Peyer's patch (tissue), 4 donors: ENCODE measurements at regions not wholly inside any gene's neighbourhood (a gene's known extent, or its start where the extent isn't known, plus 50 kb on each side); places are given as distances from the start of the nearest gene placed in this dataset.

Source experiments
- DNase-seq, 3 donors: peaks; one replicate each; pipeline ENCODE4 v3.0.0-alpha.2; 2017 to 2019
- H3K27ac ChIP-seq, 4 donors: fragments of 200-600 bp; sonication (generic); one replicate each; pipeline ENCODE4 v1.5.1; 2016 to 2019
- H3K27me3 ChIP-seq, 2 donors: fragments of 200-600 bp; sonication (generic); one replicate each; pipeline ENCODE4 v1.5.1; 2019
- H3K36me3 ChIP-seq, 3 donors: fragments of 200-600 bp; sonication (generic); one replicate each; pipeline ENCODE4 v1.5.1; 2016 to 2019
- H3K4me1 ChIP-seq, 4 donors: fragments of 200-600 bp; sonication (generic); one replicate each; pipeline ENCODE4 v1.5.1; 2016 to 2019
- H3K4me3 ChIP-seq, 4 donors: fragments of 200-600 bp; sonication (generic); 1 replicate in 3 of 4; 2 replicates in 1 of 4; pipeline ENCODE4 v1.5.1; 2016 to 2019; ENCODE audit warnings: mild to moderate bottlenecking in 1 of 4
- H3K9me3 ChIP-seq, 4 donors: fragments of 200-600 bp; sonication (generic); one replicate each; pipeline ENCODE4 v1.5.1; 2016 to 2019; ENCODE audit warnings: mild to moderate bottlenecking in 1 of 4
- POLR2A ChIP-seq, 2 donors: fragments of 450-650 bp; IDR thresholded peaks; one replicate each; pipeline ENCODE4 v1.5.1; 2017; ENCODE audit warnings: antibody characterized with exemption in 2 of 2, mild to moderate bottlenecking in 2 of 2, moderate library complexity in 2 of 2
- TF ChIP-seq, protein P1 (sequence below), 6 experiments: fragments of 450-650 bp in 4 of 6; fragments of 200-600 bp in 2 of 6; sonication (generic) in 1 of 6; IDR thresholded peaks; one replicate each; pipeline ENCODE4 v1.5.1; 2017 to 2019; ENCODE audit warnings: antibody characterized with exemption in 6 of 6, mild to moderate bottlenecking in 3 of 6, moderate library complexity in 1 of 6

GRCh38 chrX:17294561-17294960, 80.4 kb upstream of the NHS start:
- no peak for DNase-seq
- Histone ChIP-seq H3K36me3 (no peaks in the 10 kb centered on the region), H3K9me3 (no peaks in the 10 kb centered on the region), H3K27me3 (no peaks in the 10 kb centered on the region), H3K4me3 (no peak overlapping the region), H3K4me1 (no peaks in the 10 kb centered on the region), H3K27ac (no peak overlapping the region)
- TF ChIP-seq POLR2A (IDR thresholded peaks at IDR 0.05): no peak
- TF ChIP-seq, protein P1, sequence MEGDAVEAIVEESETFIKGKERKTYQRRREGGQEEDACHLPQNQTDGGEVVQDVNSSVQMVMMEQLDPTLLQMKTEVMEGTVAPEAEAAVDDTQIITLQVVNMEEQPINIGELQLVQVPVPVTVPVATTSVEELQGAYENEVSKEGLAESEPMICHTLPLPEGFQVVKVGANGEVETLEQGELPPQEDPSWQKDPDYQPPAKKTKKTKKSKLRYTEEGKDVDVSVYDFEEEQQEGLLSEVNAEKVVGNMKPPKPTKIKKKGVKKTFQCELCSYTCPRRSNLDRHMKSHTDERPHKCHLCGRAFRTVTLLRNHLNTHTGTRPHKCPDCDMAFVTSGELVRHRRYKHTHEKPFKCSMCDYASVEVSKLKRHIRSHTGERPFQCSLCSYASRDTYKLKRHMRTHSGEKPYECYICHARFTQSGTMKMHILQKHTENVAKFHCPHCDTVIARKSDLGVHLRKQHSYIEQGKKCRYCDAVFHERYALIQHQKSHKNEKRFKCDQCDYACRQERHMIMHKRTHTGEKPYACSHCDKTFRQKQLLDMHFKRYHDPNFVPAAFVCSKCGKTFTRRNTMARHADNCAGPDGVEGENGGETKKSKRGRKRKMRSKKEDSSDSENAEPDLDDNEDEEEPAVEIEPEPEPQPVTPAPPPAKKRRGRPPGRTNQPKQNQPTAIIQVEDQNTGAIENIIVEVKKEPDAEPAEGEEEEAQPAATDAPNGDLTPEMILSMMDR (IDR thresholded peaks at IDR 0.05): no peak

DNA sequence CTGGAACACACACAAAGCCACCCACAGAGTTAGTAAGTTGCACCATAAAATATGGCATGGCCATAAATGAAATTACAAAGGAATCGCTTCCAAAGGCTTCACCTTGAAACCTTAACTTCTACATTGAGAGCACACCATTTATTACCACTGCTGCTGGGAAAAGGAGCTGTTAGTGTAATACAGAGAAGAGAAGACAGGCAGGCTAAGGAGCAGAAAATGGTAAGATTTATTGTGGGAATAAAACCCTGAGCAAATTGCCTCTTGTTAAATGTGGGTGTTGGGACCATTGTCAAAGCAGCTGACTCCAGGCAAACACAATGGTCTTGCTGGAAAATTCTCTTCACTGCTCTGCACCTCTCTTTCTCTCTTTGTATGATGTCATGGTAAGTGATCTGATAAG, 79.2 kb upstream of the NHS start:
- H3K36me3 ChIP-seq: no peaks in the 10 kb centered on the region
- no peak for DNase-seq
- no peak for TF ChIP-seq POLR2A (IDR thresholded peaks at IDR 0.05)
- TF ChIP-seq, protein P1 (IDR thresholded peaks at IDR 0.05): no peak
- H3K27me3 ChIP-seq: no peaks in the 10 kb centered on the region
- H3K4me3 ChIP-seq: no peak overlapping the region
- H3K4me1 ChIP-seq: no peaks in the 10 kb centered on the region
- no peak overlapping the region for H3K27ac ChIP-seq
- no peaks in the 10 kb centered on the region for H3K9me3 ChIP-seq

DNA sequence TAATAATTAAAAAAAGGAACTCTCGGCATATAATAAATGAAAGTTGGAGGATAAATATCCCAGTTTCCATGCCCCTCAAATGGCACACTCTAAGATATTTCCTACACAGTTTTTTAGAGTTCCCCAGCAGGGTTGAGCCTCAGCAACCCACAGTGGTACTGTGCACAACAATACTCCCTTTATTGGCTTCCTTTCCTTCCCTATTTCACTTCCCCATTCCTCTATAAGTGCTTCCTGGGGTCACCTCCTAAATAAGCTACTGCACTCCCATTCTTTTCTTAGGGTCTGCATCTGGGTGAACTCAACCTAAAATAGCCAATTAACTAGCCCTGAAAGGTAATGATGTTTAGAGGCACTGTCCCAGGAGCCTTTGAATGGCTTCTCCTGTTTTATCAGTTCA, 76.4 kb upstream of the NHS start:
- no peaks in the 10 kb centered on the region for H3K9me3 ChIP-seq
- H3K36me3 ChIP-seq: no peaks in the 10 kb centered on the region
- no peak for DNase-seq
- no peaks in the 10 kb centered on the region for H3K4me1 ChIP-seq
- H3K4me3 ChIP-seq: no peak overlapping the region
- H3K27me3 ChIP-seq: no peaks in the 10 kb centered on the region
- H3K27ac ChIP-seq: no peak overlapping the region
- TF ChIP-seq, protein P1 (IDR thresholded peaks at IDR 0.05): no peak
- TF ChIP-seq POLR2A (IDR thresholded peaks at IDR 0.05): no peak

GRCh38 chrX:17299206-17299605, 75.8 kb upstream of the NHS start:
- TF ChIP-seq, protein P1 (IDR thresholded peaks at IDR 0.05): no peak
- Histone ChIP-seq H3K27me3 (no peaks in the 10 kb centered on the region), H3K4me1 (no peaks in the 10 kb centered on the region), H3K36me3 (no peaks in the 10 kb centered on the region), H3K4me3 (no peak overlapping the region), H3K27ac (no peak overlapping the region), H3K9me3 (no peaks in the 10 kb centered on the region)
- no peak for DNase-seq

DNA sequence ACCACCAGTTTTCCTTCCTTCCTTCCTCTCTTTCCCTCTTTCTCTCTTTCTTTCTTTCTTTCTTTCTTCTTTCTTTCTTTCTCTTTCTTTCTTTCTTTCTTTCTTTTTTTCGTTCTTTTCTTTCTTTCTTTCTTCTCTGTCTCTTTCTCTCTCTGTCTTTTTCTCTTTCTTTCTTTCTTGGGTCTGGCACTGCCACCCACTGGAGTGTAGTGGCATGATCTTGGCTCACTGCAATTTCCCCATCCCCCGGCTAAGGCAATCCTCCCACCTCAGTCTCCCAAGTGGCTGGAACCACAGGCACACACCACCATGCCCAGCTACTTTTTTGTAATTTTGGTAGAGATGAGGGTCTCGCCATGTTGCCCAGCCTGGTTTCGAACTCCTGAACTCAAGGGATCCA, 51.6 kb upstream of the NHS start:
- H3K36me3 ChIP-seq: no peaks in the 10 kb centered on the region
- TF ChIP-seq, protein P1 (IDR thresholded peaks at IDR 0.05): no peak
- TF ChIP-seq POLR2A (IDR thresholded peaks at IDR 0.05): no peak
- no peaks in the 10 kb centered on the region for H3K4me1 ChIP-seq
- no peaks in the 10 kb centered on the region for H3K9me3 ChIP-seq
- no peak for DNase-seq
- no peak overlapping the region for H3K27ac ChIP-seq
- H3K4me3 ChIP-seq: no peak overlapping the region
- H3K27me3 ChIP-seq: no peaks in the 10 kb centered on the region
